DND-41 (cell line): ENCODE measurements at regions not wholly inside any gene's neighbourhood (a gene's known extent, or its start where the extent isn't known, plus 50 kb on each side); places are given as distances from the start of the nearest gene placed in this dataset.

Source experiments
- ATAC-seq: fragments of 200-7000 bp; cut with Tn5 transposase; 3 replicates; pipeline ENCODE4 v1.9.1; 2021; ENCODE audit warnings: low read depth; ENCODE audit not compliant: insufficient read depth
- DNase-seq: peaks from one replicate; pipeline ENCODE4 v3.0.0-alpha.2; 2020
- H2AFZ ChIP-seq: 2 replicates; pipeline ENCODE4 v1.6.0; 2012; ENCODE audit warnings: low read depth, low read length
- H3K27ac ChIP-seq: 2 replicates; pipeline ENCODE4 v1.5.1; 2012; ENCODE audit warnings: low read length, inconsistent platforms
- H3K27me3 ChIP-seq: fragments of 200-600 bp; sonication (generic); 2 replicates; pipeline ENCODE4 v1.6.0; 2012; ENCODE audit warnings: low read length, mild to moderate bottlenecking, inconsistent platforms; ENCODE audit not compliant: insufficient read depth, poor library complexity
- H3K36me3 ChIP-seq: 2 replicates; pipeline ENCODE4 v1.5.1; 2012; ENCODE audit warnings: low read length, inconsistent platforms; ENCODE audit not compliant: insufficient read depth
- H3K4me1 ChIP-seq: 2 replicates; pipeline ENCODE4 v1.5.1; 2012; ENCODE audit warnings: mild to moderate bottlenecking, low read length; ENCODE audit not compliant: insufficient read depth
- H3K4me2 ChIP-seq: 2 replicates; pipeline ENCODE4 v1.6.0; 2012; ENCODE audit warnings: mild to moderate bottlenecking, moderate library complexity, low read length, inconsistent platforms; ENCODE audit not compliant: insufficient read depth
- H3K4me3 ChIP-seq, 2 experiments: fragments of 200-600 bp in 1 of 2; shearing (Covaris generic) in 1 of 2; 2 replicates each; pipeline ENCODE4 v1.5.1; 2012 to 2016; ENCODE audit warnings: inconsistent platforms in 2 of 2, low read length in 2 of 2, mild to moderate bottlenecking in 2 of 2, low read depth in 1 of 2, moderate library complexity in 1 of 2
- H3K79me2 ChIP-seq: 2 replicates; pipeline ENCODE4 v1.6.0; 2012; ENCODE audit warnings: low read length, inconsistent platforms; ENCODE audit not compliant: insufficient read depth
- H3K9ac ChIP-seq: 2 replicates; pipeline ENCODE4 v1.6.0; 2012; ENCODE audit warnings: low read depth, mild to moderate bottlenecking, inconsistent platforms, low read length, moderate library complexity
- H3K9me3 ChIP-seq: 2 replicates; pipeline ENCODE4 v1.5.1; 2012; ENCODE audit warnings: low read length, moderate library complexity, mild to moderate bottlenecking, inconsistent platforms; ENCODE audit not compliant: insufficient read depth, severe bottlenecking
- H4K20me1 ChIP-seq: 2 replicates; pipeline ENCODE4 v1.6.0; 2012; ENCODE audit warnings: low read length; ENCODE audit not compliant: insufficient read depth
- EZH2 ChIP-seq: IDR thresholded peaks from 3 replicates; pipeline ENCODE4 v1.6.1; 2012; ENCODE audit warnings: borderline replicate concordance, low read depth, mild to moderate bottlenecking, moderate library complexity, low read length, inconsistent platforms; ENCODE audit not compliant: severe bottlenecking
- TF ChIP-seq, protein P1 (sequence below): IDR thresholded peaks from 2 replicates; pipeline ENCODE4 v1.5.1; 2012; ENCODE audit warnings: borderline replicate concordance, low read length, moderate library complexity, mild to moderate bottlenecking; ENCODE audit not compliant: poor library complexity, severe bottlenecking; ENCODE audit errors: extremely low read depth

DNA sequence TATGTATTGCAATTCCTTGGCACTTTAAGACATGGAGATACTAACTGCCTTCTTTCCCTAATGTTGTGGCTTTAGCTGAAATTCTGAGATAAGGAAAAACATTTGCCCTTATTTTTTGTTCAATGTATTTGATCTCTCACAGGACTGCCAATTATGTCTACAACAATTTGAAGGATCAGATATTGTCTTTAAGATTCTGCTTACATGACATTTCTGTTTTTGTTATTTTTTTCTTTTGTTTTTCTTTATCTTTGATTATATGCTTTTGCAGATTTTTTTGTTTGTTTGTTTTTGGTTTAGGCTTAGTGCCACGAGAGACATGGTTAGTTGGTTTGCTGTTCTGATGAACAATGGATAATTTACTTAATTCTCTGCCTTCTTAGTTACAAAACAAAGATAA is 303.3 kb downstream of the TECRL start:
- no peaks in the 10 kb centered on the region for H3K36me3 ChIP-seq

GRCh38 chr4:64095398-64095797 is 313.9 kb downstream of the TECRL start:
- no peaks in the 10 kb centered on the region for H3K36me3 ChIP-seq
- no peaks in the 10 kb centered on the region for H3K79me2 ChIP-seq
- no peak overlapping the region for H3K9ac ChIP-seq
- H3K4me1 ChIP-seq, result no peaks in the 10 kb centered on the region
- no peaks in the 10 kb centered on the region for H3K9me3 ChIP-seq
- H3K27me3 ChIP-seq, result no peaks in the 10 kb centered on the region
- no peak for ATAC-seq
- no peak overlapping the region for H2AFZ ChIP-seq
- no peak overlapping the region for H3K27ac ChIP-seq
- TF ChIP-seq, protein P1, sequence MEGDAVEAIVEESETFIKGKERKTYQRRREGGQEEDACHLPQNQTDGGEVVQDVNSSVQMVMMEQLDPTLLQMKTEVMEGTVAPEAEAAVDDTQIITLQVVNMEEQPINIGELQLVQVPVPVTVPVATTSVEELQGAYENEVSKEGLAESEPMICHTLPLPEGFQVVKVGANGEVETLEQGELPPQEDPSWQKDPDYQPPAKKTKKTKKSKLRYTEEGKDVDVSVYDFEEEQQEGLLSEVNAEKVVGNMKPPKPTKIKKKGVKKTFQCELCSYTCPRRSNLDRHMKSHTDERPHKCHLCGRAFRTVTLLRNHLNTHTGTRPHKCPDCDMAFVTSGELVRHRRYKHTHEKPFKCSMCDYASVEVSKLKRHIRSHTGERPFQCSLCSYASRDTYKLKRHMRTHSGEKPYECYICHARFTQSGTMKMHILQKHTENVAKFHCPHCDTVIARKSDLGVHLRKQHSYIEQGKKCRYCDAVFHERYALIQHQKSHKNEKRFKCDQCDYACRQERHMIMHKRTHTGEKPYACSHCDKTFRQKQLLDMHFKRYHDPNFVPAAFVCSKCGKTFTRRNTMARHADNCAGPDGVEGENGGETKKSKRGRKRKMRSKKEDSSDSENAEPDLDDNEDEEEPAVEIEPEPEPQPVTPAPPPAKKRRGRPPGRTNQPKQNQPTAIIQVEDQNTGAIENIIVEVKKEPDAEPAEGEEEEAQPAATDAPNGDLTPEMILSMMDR, result no peak
- no peaks in the 10 kb centered on the region for H4K20me1 ChIP-seq
- no peak for DNase-seq
- no peak overlapping the region for H3K4me2 ChIP-seq
- H3K4me3 ChIP-seq, result no peak overlapping the region

More for the DNA sequence above, 303.3 kb downstream of the TECRL start:
- Histone ChIP-seq H3K9me3 (no peaks in the 10 kb centered on the region), H4K20me1 (no peaks in the 10 kb centered on the region), H3K4me3 (no peak overlapping the region), H3K79me2 (no peaks in the 10 kb centered on the region), H3K4me1 (no peaks in the 10 kb centered on the region), H3K27ac (no peak overlapping the region), H3K4me2 (no peak overlapping the region), H3K9ac (no peak overlapping the region), H2AFZ (no peak overlapping the region), H3K27me3 (no peaks in the 10 kb centered on the region)
- DNase-seq (no peak), ATAC-seq (no peak)
- TF ChIP-seq, protein P1, result no peak
- TF ChIP-seq EZH2, result no peak

DNA sequence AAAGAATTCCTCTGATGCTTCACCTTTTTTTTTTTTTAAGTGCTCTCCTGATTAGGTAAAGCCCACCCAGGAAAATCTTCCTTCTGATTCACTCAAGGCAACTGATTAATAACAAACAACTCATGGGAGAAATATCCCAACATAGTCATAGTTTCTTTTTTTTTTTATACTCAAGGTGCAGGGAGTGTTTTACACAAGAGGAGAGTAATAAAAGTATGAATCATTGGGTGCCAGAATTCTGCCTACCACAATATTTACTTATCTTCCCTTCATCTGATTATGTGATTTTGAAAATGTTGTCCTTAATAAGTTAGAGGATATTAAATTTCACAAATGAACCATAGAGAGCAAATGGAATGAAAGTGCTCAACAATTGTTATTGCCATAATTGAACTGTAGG is 329.9 kb downstream of the TECRL start:
- Histone ChIP-seq H4K20me1 (no peaks in the 10 kb centered on the region), H3K9ac (no peak overlapping the region), H2AFZ (no peak overlapping the region), H3K27ac (no peak overlapping the region), H3K27me3 (no peaks in the 10 kb centered on the region), H3K79me2 (no peaks in the 10 kb centered on the region), H3K4me3 (no peak overlapping the region), H3K36me3 (no peaks in the 10 kb centered on the region), H3K4me2 (no peak overlapping the region), H3K9me3 (no peaks in the 10 kb centered on the region), H3K4me1 (no peaks in the 10 kb centered on the region)
- no peak for TF ChIP-seq EZH2
- TF ChIP-seq, protein P1, result no peak
- no peak for DNase-seq
- ATAC-seq, result no peak

DNA sequence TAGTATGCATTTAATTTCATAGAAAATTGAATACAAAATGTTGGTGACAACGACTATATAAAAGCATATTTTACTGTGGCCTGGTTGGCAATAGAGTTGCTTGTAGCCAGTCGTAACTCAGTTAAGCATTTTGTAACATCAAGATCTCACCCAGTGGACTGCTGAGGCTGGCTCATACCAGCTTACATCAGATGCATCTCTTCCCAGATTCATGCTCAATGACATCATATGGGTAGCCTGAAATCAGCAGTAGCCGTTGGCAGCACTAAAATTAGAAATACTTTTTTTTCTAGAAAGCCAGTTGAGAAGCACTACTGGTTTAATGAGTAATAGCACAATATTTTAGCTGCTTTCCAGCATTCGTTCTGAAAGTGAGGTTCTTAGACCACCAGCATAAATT is 341.2 kb downstream of the TECRL start:
- no peaks in the 10 kb centered on the region for H3K36me3 ChIP-seq
- H3K4me1 ChIP-seq, result no peaks in the 10 kb centered on the region
- ATAC-seq (no peak), DNase-seq (no peak)
- H3K4me2 ChIP-seq, result no peak overlapping the region
- no peaks in the 10 kb centered on the region for H4K20me1 ChIP-seq
- H3K9me3 ChIP-seq, result no peaks in the 10 kb centered on the region
- H3K27me3 ChIP-seq, result no peaks in the 10 kb centered on the region
- H2AFZ ChIP-seq, result no peak overlapping the region
- H3K9ac ChIP-seq, result no peak overlapping the region
- H3K79me2 ChIP-seq, result no peaks in the 10 kb centered on the region
- H3K4me3 ChIP-seq, result no peak overlapping the region
- TF ChIP-seq EZH2, result no peak
- TF ChIP-seq, protein P1, result no peak
- H3K27ac ChIP-seq, result no peak overlapping the region
